Adrenal gland (tissue), 5 donors: ENCODE measurements at regions not wholly inside any gene's neighbourhood (a gene's known extent, or its start where the extent isn't known, plus 50 kb on each side); places are given as distances from the start of the nearest gene placed in this dataset.

ENCODE experiments used
- CTCF ChIP-seq, 6 experiments: fragments of 450-650 bp in 4 of 6; fragments of 200-600 bp in 2 of 6; sonication (generic) in 1 of 6; IDR thresholded peaks; 1 replicate in 5 of 6; 2 replicates in 1 of 6; pipeline versions ENCODE4 v1.5.1 to v1.8.0; 2016 to 2021; ENCODE audit warnings: antibody characterized with exemption in 6 of 6, mild to moderate bottlenecking in 2 of 6, moderate library complexity in 1 of 6
- POLR2A ChIP-seq, 2 donors: fragments of 450-650 bp; IDR thresholded peaks; one replicate each; pipeline ENCODE4 v1.6.1; 2017; ENCODE audit warnings: antibody characterized with exemption in 2 of 2, mild to moderate bottlenecking in 2 of 2, moderate library complexity in 1 of 2
- donor health status: DM: no; HTN: no; CAD: no.

DNA sequence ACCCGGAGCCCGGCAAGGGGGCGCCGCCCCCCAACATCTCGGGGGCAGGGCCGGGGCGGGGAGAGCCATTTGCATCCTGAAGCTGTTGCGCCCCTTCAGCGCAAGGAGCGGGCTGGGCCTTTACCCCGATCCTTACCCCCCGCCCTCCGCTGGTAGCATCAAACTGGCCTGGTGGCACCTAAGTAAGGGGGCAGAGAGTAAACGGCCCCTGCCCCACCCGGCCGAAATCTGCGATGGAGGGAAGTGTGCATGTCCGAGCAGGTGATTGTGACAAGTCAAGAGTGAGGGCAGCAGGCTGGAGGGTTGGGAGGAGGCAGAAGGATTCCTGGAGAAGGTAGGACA, 101.2 kb downstream of the ESM1 start:
- no peak for TF ChIP-seq CTCF (IDR thresholded peaks at IDR 0.05)
- no peak for TF ChIP-seq POLR2A (IDR thresholded peaks at IDR 0.05)
